CD4-positive, alpha-beta T cell (primary cell): ENCODE measurements at regions not wholly inside any gene's neighbourhood (a gene's known extent, or its start where the extent isn't known, plus 50 kb on each side); places are given as distances from the start of the nearest gene placed in this dataset.

Source experiments
- ATAC-seq: fragments of 200-7000 bp; cut with Tn5 transposase; one replicate; pipeline ENCODE4 v1.10.0; 2022; ENCODE audit warnings: mild to moderate bottlenecking; ENCODE audit not compliant: poor library complexity
- CTCF ChIA-PET: fragments of 350-600 bp; sonication (Branson Sonifier 250); formaldehyde crosslinking; loops from one replicate; lab custom pipeline; 2021; ENCODE audit warnings: antibody characterized with exemption, inconsistent platforms; lab: Charles Lee
- POLR2A ChIA-PET: fragments of 350-600 bp; sonication (Branson Sonifier 250); formaldehyde crosslinking; loops from one replicate; lab custom pipeline; 2021; ENCODE audit warnings: antibody characterized with exemption, inconsistent platforms; lab: Charles Lee
- DNase-seq, 14 experiments: peaks; one replicate each; pipeline ENCODE4 v3.0.0-alpha.2; 2013 to 2020; ENCODE audit warnings: mixed read lengths in 2 of 14
- H3K27ac ChIP-seq, 2 donors: one replicate each; pipeline versions ENCODE4 v1.5.1 to v1.7.0; 2013; ENCODE audit warnings: low read length in 2 of 2, low read depth in 1 of 2, mild to moderate bottlenecking in 1 of 2
- H3K27me3 ChIP-seq, 2 experiments: 1 replicate in 1 of 2; 2 replicates in 1 of 2; pipeline versions ENCODE4 v1.6.1 to v1.7.0; 2013; ENCODE audit warnings: low read length in 2 of 2, control low read depth in 1 of 2, mild to moderate bottlenecking in 1 of 2, moderate library complexity in 1 of 2; ENCODE audit not compliant: insufficient read depth in 2 of 2, control insufficient read depth in 1 of 2
- H3K36me3 ChIP-seq: one replicate; pipeline ENCODE4 v1.6.1; 2013; ENCODE audit warnings: low read length, control low read depth; ENCODE audit not compliant: insufficient read depth
- H3K4me1 ChIP-seq: one replicate; pipeline ENCODE4 v1.6.1; 2013; ENCODE audit warnings: low read length, control low read depth; ENCODE audit not compliant: insufficient read depth
- H3K4me3 ChIP-seq: one replicate; pipeline ENCODE4 v1.5.1; 2013; ENCODE audit warnings: mild to moderate bottlenecking, low read length, moderate library complexity
- H3K9me3 ChIP-seq, 2 experiments: 1 replicate in 1 of 2; 2 replicates in 1 of 2; pipeline versions ENCODE4 v1.6.1 to v1.7.0; 2013; ENCODE audit warnings: low read length in 2 of 2, mild to moderate bottlenecking in 2 of 2, control low read depth in 1 of 2, moderate library complexity in 1 of 2; ENCODE audit not compliant: control insufficient read depth in 1 of 2, insufficient read depth in 1 of 2
- H3K27ac Mint-ChIP-seq: one replicate; pipeline ENCODE4 v1.8.0; 2020; ENCODE audit warnings: mixed read lengths
- H3K27me3 Mint-ChIP-seq: one replicate; pipeline ENCODE4 v1.8.0; 2021; ENCODE audit warnings: mixed read lengths
- H3K36me3 Mint-ChIP-seq: one replicate; pipeline ENCODE4 v1.8.0; 2021; ENCODE audit warnings: low read depth, mixed read lengths
- H3K4me1 Mint-ChIP-seq: one replicate; pipeline ENCODE4 v1.8.0; 2021; ENCODE audit warnings: low read depth, mixed read lengths
- H3K4me3 Mint-ChIP-seq: one replicate; pipeline ENCODE4 v1.8.0; 2020; ENCODE audit warnings: mild to moderate bottlenecking, mixed read lengths
- H3K9me3 Mint-ChIP-seq: one replicate; pipeline ENCODE4 v1.8.0; 2020; ENCODE audit warnings: mixed read lengths
- CTCF ChIP-seq: fragments of 200-600 bp; IDR thresholded peaks from one replicate; pipeline ENCODE4 v1.8.0; 2022; ENCODE audit warnings: antibody characterized with exemption, mild to moderate bottlenecking
- intact Hi-C, 2 experiments: fragments of 100-400 bp; cut with DNase I in 1 of 2; cut with micrococcal nuclease in 1 of 2; formaldehyde crosslinking; loops; one replicate each; pipeline versions ENCODE4 v1.15.1 to v1.9.0; 2023 to 2025; cut with DNase I, micrococcal nuclease

GRCh38 chr13:97141564-97142005, 80.5 kb upstream of the MBNL2 start:
- CTCF ChIA-PET, result interaction anchor here (1.4 to 1.6 kb wide), 2 partner anchors 32 to 203 kb away, joined by 4 to 5 read pairs; no protein-coding TSS in a partner anchor
- H3K27me3 Mint-ChIP-seq, result peaks cover 5% of the 10 kb centered on the region
- intact Hi-C loops, result no loop called here
- H3K36me3 Mint-ChIP-seq, result no peaks in the 10 kb centered on the region
- H3K27ac Mint-ChIP-seq, result no peak overlapping the region
- H3K9me3 ChIP-seq, result no peaks in the 10 kb centered on the region
- no peak overlapping the region for H3K27ac ChIP-seq
- no peak for TF ChIP-seq CTCF
- ATAC-seq, result no peak
- no peak overlapping the region for H3K4me3 ChIP-seq
- peak in 2 of 14 experiments; percentile 1 to 4 for DNase-seq
- no peaks in the 10 kb centered on the region for H3K4me1 ChIP-seq
- H3K9me3 Mint-ChIP-seq, result no peaks in the 10 kb centered on the region
- H3K36me3 ChIP-seq, result no peaks in the 10 kb centered on the region
- no peak overlapping the region for H3K4me3 Mint-ChIP-seq
- POLR2A ChIA-PET, result interaction anchor here (0.7 kb wide), 1 partner anchor 32 kb away, joined by 3 read pairs; no protein-coding TSS in a partner anchor
- no peaks in the 10 kb centered on the region for H3K27me3 ChIP-seq
- H3K4me1 Mint-ChIP-seq, result peaks cover 5% of the 10 kb centered on the region

- CTCF ChIA-PET, result interaction anchor here (1.6 kb wide), 1 partner anchor 33 kb away, joined by 5 read pairs; no protein-coding TSS in a partner anchor
- Histone ChIP-seq H3K27ac (no peak overlapping the region), H3K4me3 (no peak overlapping the region), H3K27me3 (no peaks in the 10 kb centered on the region), H3K4me1 (no peaks in the 10 kb centered on the region), H3K9me3 (no peaks in the 10 kb centered on the region), H3K36me3 (no peaks in the 10 kb centered on the region)
- POLR2A ChIA-PET, result interaction anchor here (1.8 kb wide), 1 partner anchor 73 kb away, joined by 5 read pairs; no protein-coding TSS in a partner anchor
- Mint-ChIP-seq H3K4me1 (peaks cover 5% of the 10 kb centered on the region), H3K27me3 (peaks cover 6% of the 10 kb centered on the region), H3K36me3 (no peaks in the 10 kb centered on the region), H3K4me3 (no peak overlapping the region), H3K9me3 (no peaks in the 10 kb centered on the region), H3K27ac (no peak overlapping the region)
- ATAC-seq (no peak), DNase-seq (no peak)
- intact Hi-C loops, result no loop called here
- TF ChIP-seq CTCF, result no peak
Observed at GRCh38 chr13:97142452-97142851, 79.7 kb upstream of the MBNL2 start.

GRCh38 chr13:97145057-97145456, 77.1 kb upstream of the MBNL2 start:
- H3K27ac ChIP-seq, result no peak overlapping the region
- Mint-ChIP-seq H3K4me1 (peaks cover 5% of the 10 kb centered on the region), H3K9me3 (no peaks in the 10 kb centered on the region), H3K27ac (no peak overlapping the region), H3K27me3 (peaks cover 14% of the 10 kb centered on the region), H3K4me3 (no peak overlapping the region), H3K36me3 (no peaks in the 10 kb centered on the region)
- DNase-seq (no peak), ATAC-seq (no peak)
- POLR2A ChIA-PET, result no interaction called here
- no peaks in the 10 kb centered on the region for H3K4me1 ChIP-seq
- CTCF ChIA-PET, result no interaction called here
- no peak for TF ChIP-seq CTCF
- H3K36me3 ChIP-seq, result no peaks in the 10 kb centered on the region
- no peak overlapping the region for H3K4me3 ChIP-seq
- no peaks in the 10 kb centered on the region for H3K9me3 ChIP-seq
- H3K27me3 ChIP-seq, result peaks cover 0 to 2% of the 10 kb centered on the region in 2 experiments
- intact Hi-C loops, result no loop called here
